Peyer's patch (tissue), 4 donors: ENCODE measurements at regions not wholly inside any gene's neighbourhood (a gene's known extent, or its start where the extent isn't known, plus 50 kb on each side); places are given as distances from the start of the nearest gene placed in this dataset.

ENCODE experiments used
- CTCF ChIP-seq, 6 experiments: fragments of 450-650 bp in 4 of 6; fragments of 200-600 bp in 2 of 6; sonication (generic) in 1 of 6; IDR thresholded peaks; one replicate each; pipeline ENCODE4 v1.5.1; 2017 to 2019; ENCODE audit warnings: antibody characterized with exemption in 6 of 6, mild to moderate bottlenecking in 3 of 6, moderate library complexity in 1 of 6
- POLR2A ChIP-seq, 2 donors: fragments of 450-650 bp; IDR thresholded peaks; one replicate each; pipeline ENCODE4 v1.5.1; 2017; ENCODE audit warnings: antibody characterized with exemption in 2 of 2, mild to moderate bottlenecking in 2 of 2, moderate library complexity in 2 of 2

- TF ChIP-seq CTCF (IDR thresholded peaks at IDR 0.05): no peak
- TF ChIP-seq POLR2A (IDR thresholded peaks at IDR 0.05): no peak
Observed at GRCh38 chr6:103699769-103700168, 1160.0 kb downstream of the HACE1 start.
